Esophagus squamous epithelium (tissue), 5 donors: ENCODE measurements at regions not wholly inside any gene's neighbourhood (a gene's known extent, or its start where the extent isn't known, plus 50 kb on each side); places are given as distances from the start of the nearest gene placed in this dataset.

Experiments used
- DNase-seq: peaks from one replicate; lab custom pipeline; 2025; lab: John Stamatoyannopoulos, UW
- H3K27ac ChIP-seq, 4 donors: fragments of 200-600 bp; sonication (generic); one replicate each; pipeline ENCODE4 v1.5.1; 2016 to 2019; ENCODE audit warnings: mild to moderate bottlenecking in 1 of 4
- H3K27me3 ChIP-seq, 4 donors: fragments of 200-600 bp; sonication (generic); 1 replicate in 3 of 4; 2 replicates in 1 of 4; pipeline versions ENCODE4 v1.5.1 to v1.6.0; 2017 to 2021; ENCODE audit warnings: antibody characterized with exemption in 1 of 4
- H3K36me3 ChIP-seq, 3 donors: fragments of 200-600 bp; sonication (generic); one replicate each; pipeline ENCODE4 v1.5.1; 2016 to 2019
- H3K4me1 ChIP-seq, 3 donors: fragments of 200-600 bp; sonication (generic); one replicate each; pipeline ENCODE4 v1.5.1; 2017 to 2019
- H3K4me3 ChIP-seq, 4 donors: fragments of 200-600 bp; sonication (generic); 1 replicate in 3 of 4; 2 replicates in 1 of 4; pipeline ENCODE4 v1.5.1; 2016 to 2019; ENCODE audit warnings: mild to moderate bottlenecking in 2 of 4, moderate library complexity in 1 of 4
- H3K9me3 ChIP-seq, 3 donors: fragments of 200-600 bp; sonication (generic); one replicate each; pipeline ENCODE4 v1.5.1; 2016 to 2019
- CTCF ChIP-seq, 6 experiments: fragments of 450-650 bp in 4 of 6; fragments of 200-600 bp in 2 of 6; sonication (generic) in 2 of 6; IDR thresholded peaks; one replicate each; pipeline ENCODE4 v1.5.1; 2016 to 2019; ENCODE audit warnings: antibody characterized with exemption in 6 of 6, mild to moderate bottlenecking in 4 of 6, moderate library complexity in 4 of 6
- POLR2A ChIP-seq, 4 donors: fragments of 450-650 bp; IDR thresholded peaks; one replicate each; pipeline ENCODE4 v1.6.1; 2017; ENCODE audit warnings: antibody characterized with exemption in 4 of 4, mild to moderate bottlenecking in 4 of 4, moderate library complexity in 3 of 4
- WGBS, 2 donors: methylation state at CpG; one replicate each; pipeline ENCODE4 v1.1.5; 2018; 5-methylcytosine and 5-hydroxymethylcytosine counted together
- intact Hi-C: fragments of 100-400 bp; cut with DNase I; formaldehyde crosslinking; loops from one replicate; pipeline ENCODE4 v1.15.0; 2022
- donor health status: DM: yes; HTN: yes; CAD: no.

- Histone ChIP-seq H3K27ac (no peak overlapping the region), H3K4me3 (no peak overlapping the region), H3K9me3 (no peaks in the 10 kb centered on the region), H3K27me3 (no peaks in the 10 kb centered on the region), H3K36me3 (no peaks in the 10 kb centered on the region), H3K4me1 (no peaks in the 10 kb centered on the region)
- DNase-seq: no peak
- TF ChIP-seq CTCF (IDR thresholded peaks at IDR 0.05) (no peak), POLR2A (IDR thresholded peaks at IDR 0.05) (no peak)
- WGBS, 2 donors: 86 to 88% methylated on average over 7 of the region's 7 CpGs
- intact Hi-C loops: no loop called here
Measured at GRCh38 chr9:80440724-80441123, 869.0 kb downstream of the TLE4 start.

- intact Hi-C loops: no loop called here
- no peak overlapping the region for H3K4me3 ChIP-seq
- 25 to 40% methylated on average over 1 of the region's 1 CpG for WGBS, 2 donors
- H3K4me1 ChIP-seq: no peaks in the 10 kb centered on the region
- no peak for TF ChIP-seq POLR2A (IDR thresholded peaks at IDR 0.05)
- no peak for TF ChIP-seq CTCF (IDR thresholded peaks at IDR 0.05)
- H3K27me3 ChIP-seq: no peaks in the 10 kb centered on the region
- no peak overlapping the region for H3K27ac ChIP-seq
- no peaks in the 10 kb centered on the region for H3K36me3 ChIP-seq
- no peaks in the 10 kb centered on the region for H3K9me3 ChIP-seq
- DNase-seq: no peak
Measured at GRCh38 chr9:80437825-80438224, 866.1 kb downstream of the TLE4 start.

GRCh38 chr9:80437091-80437640 lies 865.4 kb downstream of the TLE4 start:
- TF ChIP-seq POLR2A (IDR thresholded peaks at IDR 0.05): no peak
- no peak for TF ChIP-seq CTCF (IDR thresholded peaks at IDR 0.05)
- Histone ChIP-seq H3K4me3 (no peak overlapping the region), H3K36me3 (no peaks in the 10 kb centered on the region), H3K27ac (no peak overlapping the region), H3K9me3 (no peaks in the 10 kb centered on the region), H3K4me1 (no peaks in the 10 kb centered on the region), H3K27me3 (no peaks in the 10 kb centered on the region)
- 74 to 84% methylated on average over 2 of the region's 2 CpGs for WGBS, 2 donors
- intact Hi-C loops: no loop called here
- no peak for DNase-seq

- DNase-seq: no peak
- H3K27me3 ChIP-seq: no peaks in the 10 kb centered on the region
- no peaks in the 10 kb centered on the region for H3K4me1 ChIP-seq
- H3K36me3 ChIP-seq: no peaks in the 10 kb centered on the region
- H3K4me3 ChIP-seq: no peak overlapping the region
- intact Hi-C loops: no loop called here
- WGBS, 2 donors: 66 to 72% methylated on average over 3 of the region's 3 CpGs
- H3K9me3 ChIP-seq: no peaks in the 10 kb centered on the region
- no peak overlapping the region for H3K27ac ChIP-seq
- no peak for TF ChIP-seq CTCF (IDR thresholded peaks at IDR 0.05)
- no peak for TF ChIP-seq POLR2A (IDR thresholded peaks at IDR 0.05)
Measured at GRCh38 chr9:80435591-80435990, 863.8 kb downstream of the TLE4 start.

GRCh38 chr9:80426992-80427391 lies 855.2 kb downstream of the TLE4 start:
- no peaks in the 10 kb centered on the region for H3K9me3 ChIP-seq
- no peaks in the 10 kb centered on the region for H3K4me1 ChIP-seq
- no peak overlapping the region for H3K4me3 ChIP-seq
- no peak for TF ChIP-seq POLR2A (IDR thresholded peaks at IDR 0.05)
- no peak for TF ChIP-seq CTCF (IDR thresholded peaks at IDR 0.05)
- H3K27ac ChIP-seq: no peak overlapping the region
- 95% methylated on average over 1 of the region's 1 CpG for WGBS, 2 donors
- no peaks in the 10 kb centered on the region for H3K36me3 ChIP-seq
- no peak for DNase-seq
- intact Hi-C loops: no loop called here
- H3K27me3 ChIP-seq: no peaks in the 10 kb centered on the region
